ENCODE measurements at regions not wholly inside any gene's neighbourhood (a gene's known extent, or its start where the extent isn't known, plus 50 kb on each side); places are given as distances from the start of the nearest gene placed in this dataset.

DNA sequence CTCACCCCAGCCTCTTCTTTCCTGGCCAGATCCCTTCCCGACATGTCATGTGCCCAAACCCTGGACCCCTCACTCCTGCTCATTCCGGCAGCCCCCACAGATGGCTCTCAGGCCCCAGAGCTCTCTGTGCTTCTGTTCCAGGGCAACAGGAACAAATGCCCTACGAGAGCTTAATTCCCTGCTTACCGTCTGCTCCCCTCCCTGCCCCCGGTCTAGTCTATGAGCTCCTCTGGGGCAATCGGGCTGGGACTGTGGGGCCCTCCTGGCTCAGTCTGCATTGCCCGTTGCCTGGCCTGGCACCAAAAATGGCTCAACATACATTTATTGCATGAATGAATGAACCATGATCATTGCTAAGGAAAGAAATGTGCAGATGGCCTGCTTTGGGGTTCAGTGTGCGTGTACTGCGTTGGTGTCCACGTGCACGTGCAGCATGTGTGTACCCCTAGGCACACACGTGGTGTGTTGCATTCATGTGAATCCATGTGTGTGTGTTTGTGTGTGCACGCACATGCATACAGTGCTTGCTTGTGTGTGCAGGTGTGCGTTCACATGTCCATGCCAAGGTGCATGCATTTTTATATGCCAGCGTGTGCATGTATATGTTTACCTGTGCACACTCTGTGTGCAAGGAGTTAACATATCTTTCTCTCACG lies 201.2 kb upstream of the IER5L start:
- no peak for DNase-seq (ENCODE audit: extremely low read depth, low read depth)
- H3K4me3 ChIP-seq (replicated peaks; ENCODE audit: low read depth, low read length): no peak overlapping the region
- TF ChIP-seq, protein P1, sequence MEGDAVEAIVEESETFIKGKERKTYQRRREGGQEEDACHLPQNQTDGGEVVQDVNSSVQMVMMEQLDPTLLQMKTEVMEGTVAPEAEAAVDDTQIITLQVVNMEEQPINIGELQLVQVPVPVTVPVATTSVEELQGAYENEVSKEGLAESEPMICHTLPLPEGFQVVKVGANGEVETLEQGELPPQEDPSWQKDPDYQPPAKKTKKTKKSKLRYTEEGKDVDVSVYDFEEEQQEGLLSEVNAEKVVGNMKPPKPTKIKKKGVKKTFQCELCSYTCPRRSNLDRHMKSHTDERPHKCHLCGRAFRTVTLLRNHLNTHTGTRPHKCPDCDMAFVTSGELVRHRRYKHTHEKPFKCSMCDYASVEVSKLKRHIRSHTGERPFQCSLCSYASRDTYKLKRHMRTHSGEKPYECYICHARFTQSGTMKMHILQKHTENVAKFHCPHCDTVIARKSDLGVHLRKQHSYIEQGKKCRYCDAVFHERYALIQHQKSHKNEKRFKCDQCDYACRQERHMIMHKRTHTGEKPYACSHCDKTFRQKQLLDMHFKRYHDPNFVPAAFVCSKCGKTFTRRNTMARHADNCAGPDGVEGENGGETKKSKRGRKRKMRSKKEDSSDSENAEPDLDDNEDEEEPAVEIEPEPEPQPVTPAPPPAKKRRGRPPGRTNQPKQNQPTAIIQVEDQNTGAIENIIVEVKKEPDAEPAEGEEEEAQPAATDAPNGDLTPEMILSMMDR (IDR thresholded peaks at IDR 0.05; ENCODE audit: low read depth, low read length, missing control alignments): no peak

DNA sequence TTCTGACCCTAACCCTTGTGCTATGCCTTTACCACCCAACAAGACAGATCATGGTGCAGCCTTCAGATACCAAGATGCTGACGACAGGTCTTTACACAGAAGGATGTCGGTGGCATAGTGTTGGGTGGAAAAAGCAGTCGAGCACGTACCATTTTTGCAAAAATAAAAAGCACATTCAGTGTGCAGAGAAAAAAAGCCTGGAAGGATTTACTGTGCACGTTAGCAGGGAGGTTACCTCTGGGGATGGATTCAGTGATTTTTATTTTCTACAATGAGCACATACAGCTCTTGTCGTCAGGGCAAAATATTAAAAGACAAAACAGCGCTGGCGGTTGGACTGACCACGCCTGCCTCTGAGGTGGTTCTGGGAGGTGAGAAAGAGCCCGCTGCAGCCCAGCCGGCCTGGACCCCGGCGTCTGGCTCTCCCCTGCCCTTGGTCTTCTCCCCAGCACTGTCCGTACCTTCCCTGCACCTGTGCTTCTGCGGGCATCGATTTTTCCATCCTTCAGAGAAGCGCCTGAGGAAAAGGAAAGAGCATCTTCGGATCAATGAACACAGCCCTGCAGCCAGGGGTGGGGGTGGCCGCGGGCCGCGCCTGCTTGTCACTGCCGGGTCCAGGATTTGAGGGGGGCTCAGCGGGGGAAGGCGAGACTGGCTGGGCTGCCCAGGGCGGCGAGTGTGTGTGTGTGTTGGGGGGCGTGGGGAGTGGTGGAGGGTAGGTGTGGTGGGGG lies 200.0 kb upstream of the IER5L start:
- DNase-seq (ENCODE audit: extremely low read depth, low read depth): no peak
- no peak overlapping the region for H3K4me3 ChIP-seq (replicated peaks; ENCODE audit: low read depth, low read length)
- TF ChIP-seq, protein P1 (IDR thresholded peaks at IDR 0.05; ENCODE audit: low read depth, low read length, missing control alignments): no peak

DNA sequence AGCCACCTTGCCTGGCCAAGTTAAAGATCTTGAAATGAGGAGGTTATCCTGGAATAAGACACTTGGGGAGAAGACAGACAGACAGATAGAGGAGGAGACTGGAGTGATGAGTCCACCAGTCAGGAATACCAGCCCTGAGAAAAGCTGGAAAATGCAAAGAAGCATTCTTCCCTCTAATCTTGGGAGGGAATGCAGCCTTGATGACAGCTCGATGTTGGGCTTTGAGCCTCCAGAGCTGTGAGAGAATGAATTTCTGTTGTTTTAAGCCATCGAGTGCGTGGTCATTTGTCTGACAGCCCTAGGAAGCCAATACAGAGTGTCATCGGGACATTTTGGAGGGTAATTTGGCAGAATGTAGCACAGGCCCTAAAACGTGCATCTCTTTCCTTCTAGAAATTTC lies 199.1 kb upstream of the IER5L start:
- TF ChIP-seq, protein P1 (IDR thresholded peaks at IDR 0.05; ENCODE audit: low read depth, low read length, missing control alignments): no peak
- no peak overlapping the region for H3K4me3 ChIP-seq (replicated peaks; ENCODE audit: low read depth, low read length)
- no peak for DNase-seq (ENCODE audit: extremely low read depth, low read depth)

DNA sequence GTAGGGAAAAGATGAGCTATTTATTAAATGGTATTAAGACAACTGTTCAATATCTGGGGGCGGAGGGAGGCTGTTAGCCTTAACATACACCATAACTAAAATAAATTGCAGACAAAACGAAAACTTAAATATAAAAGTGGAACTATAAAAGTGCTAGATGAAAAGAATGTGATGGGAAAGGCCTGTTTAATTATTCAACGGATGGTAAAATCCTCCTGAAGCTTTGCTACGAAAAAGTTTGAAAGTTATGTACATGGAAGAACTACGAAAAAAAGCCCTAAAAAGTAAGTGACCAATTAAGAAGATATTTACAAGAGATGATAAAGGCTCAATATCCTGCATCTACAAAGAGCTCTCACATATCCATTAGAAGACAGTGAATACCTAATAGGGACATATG lies 197.8 kb upstream of the IER5L start:
- DNase-seq (ENCODE audit: extremely low read depth, low read depth): no peak
- TF ChIP-seq, protein P1 (IDR thresholded peaks at IDR 0.05; ENCODE audit: low read depth, low read length, missing control alignments): no peak
- H3K4me3 ChIP-seq (replicated peaks; ENCODE audit: low read depth, low read length): no peak overlapping the region

DNA sequence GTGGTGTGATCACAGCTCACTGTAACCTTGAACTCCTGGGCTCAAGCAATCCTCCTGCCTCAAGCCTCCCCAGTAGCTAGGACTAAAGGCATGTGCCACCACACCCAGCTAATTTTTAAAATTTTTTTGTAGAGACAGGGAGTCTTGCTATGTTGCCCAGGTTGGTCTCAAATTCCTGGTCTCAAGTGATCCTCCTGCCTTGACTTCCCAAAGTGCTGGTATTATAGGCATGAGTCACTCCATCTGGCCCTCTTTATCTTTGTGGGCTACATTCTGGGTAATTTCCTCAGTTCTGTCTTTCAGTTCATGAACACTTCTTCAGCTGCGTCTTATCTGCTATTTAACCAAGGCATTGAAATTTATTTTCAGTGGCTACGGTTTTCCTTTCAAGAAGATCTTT lies 196.6 kb upstream of the IER5L start:
- no peak overlapping the region for H3K4me3 ChIP-seq (replicated peaks; ENCODE audit: low read depth, low read length)
- TF ChIP-seq, protein P1 (IDR thresholded peaks at IDR 0.05; ENCODE audit: low read depth, low read length, missing control alignments): no peak
- no peak for DNase-seq (ENCODE audit: extremely low read depth, low read depth)

DNA sequence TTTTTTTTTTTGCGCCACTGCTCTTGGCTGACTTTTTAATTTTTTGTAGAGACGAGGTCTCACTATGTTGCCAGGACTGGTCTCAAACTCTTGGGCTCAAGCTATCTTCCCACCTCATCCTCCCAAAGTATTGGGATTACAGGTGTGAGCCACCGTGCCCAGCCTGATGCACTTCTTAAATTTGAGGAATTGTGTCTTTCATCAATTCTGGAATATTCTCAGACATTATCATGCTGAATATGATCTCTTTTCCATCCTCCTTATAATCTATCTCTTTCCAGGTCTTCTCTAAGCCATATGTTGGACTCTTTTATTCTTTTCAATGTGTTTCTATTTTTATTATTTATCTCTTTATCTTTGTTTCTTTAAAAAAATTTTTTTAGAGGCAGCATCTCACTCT lies 196.2 kb upstream of the IER5L start:
- TF ChIP-seq, protein P1 (IDR thresholded peaks at IDR 0.05; ENCODE audit: low read depth, low read length, missing control alignments): no peak
- no peak overlapping the region for H3K4me3 ChIP-seq (replicated peaks; ENCODE audit: low read depth, low read length)
- DNase-seq (ENCODE audit: extremely low read depth, low read depth): no peak

All from HFF-Myc (cell line).